Calu3 (cell line): ENCODE measurements at regions not wholly inside any gene's neighbourhood (a gene's known extent, or its start where the extent isn't known, plus 50 kb on each side); places are given as distances from the start of the nearest gene placed in this dataset.

ENCODE experiments used
- BruUV-seq: library from RNA; stranded (reverse); fragments of 400-500 nt; replicated peaks from 2 replicates; lab custom pipeline; 2021; lab: Mats Ljungman, UMichigan
- CTCF ChIA-PET: fragments of 300-600 bp; sonication (Branson Sonifier 250); formaldehyde crosslinking; loops from one replicate; lab custom pipeline; 2022; ENCODE audit warnings: antibody characterized with exemption; lab: Charles Lee
- DNase-seq: peaks from one replicate; pipeline ENCODE4 v3.0.0; 2022
- H3K27ac Mint-ChIP-seq: one replicate; pipeline ENCODE4 v1.8.0; 2022; ENCODE audit warnings: mixed read lengths; ENCODE audit not compliant: unreplicated experiment
- H3K27me3 Mint-ChIP-seq: one replicate; pipeline ENCODE4 v1.8.0; 2022; ENCODE audit warnings: mixed read lengths; ENCODE audit not compliant: unreplicated experiment
- H3K36me3 Mint-ChIP-seq: one replicate; pipeline ENCODE4 v1.8.0; 2022; ENCODE audit warnings: mild to moderate bottlenecking, moderate library complexity, mixed read lengths; ENCODE audit not compliant: insufficient read depth, unreplicated experiment
- H3K4me1 Mint-ChIP-seq: one replicate; pipeline ENCODE4 v1.8.0; 2022; ENCODE audit warnings: mild to moderate bottlenecking, low read depth, mixed read lengths; ENCODE audit not compliant: unreplicated experiment
- H3K4me3 Mint-ChIP-seq: one replicate; pipeline ENCODE4 v1.8.0; 2022; ENCODE audit warnings: mild to moderate bottlenecking, low read depth, moderate library complexity, mixed read lengths; ENCODE audit not compliant: unreplicated experiment
- H3K9me3 Mint-ChIP-seq: one replicate; pipeline ENCODE4 v1.8.0; 2022; ENCODE audit warnings: low read depth, mixed read lengths; ENCODE audit not compliant: unreplicated experiment
- intact Hi-C: fragments of 100-400 bp; cut with micrococcal nuclease; formaldehyde crosslinking; loops from one replicate; pipeline ENCODE4 v1.10.0; 2022; ENCODE audit not compliant: unreplicated experiment
- TF ChIP-seq, protein P1 (sequence below): fragments of 200-600 bp; IDR thresholded peaks from one replicate; pipeline ENCODE4 v1.8.0; 2022; ENCODE audit warnings: antibody characterized with exemption; ENCODE audit not compliant: unreplicated experiment

- H3K27me3 Mint-ChIP-seq, result no peaks in the 10 kb centered on the region
- H3K27ac Mint-ChIP-seq, result no peak overlapping the region
- no peaks in the 10 kb centered on the region for H3K36me3 Mint-ChIP-seq
- no TSS peak for BruUV-seq
- DNase-seq, result no peak
- no peaks in the 10 kb centered on the region for H3K4me1 Mint-ChIP-seq
- intact Hi-C loops, result no loop called here
- H3K9me3 Mint-ChIP-seq, result peaks cover 2% of the 10 kb centered on the region
- CTCF ChIA-PET, result no interaction called here
- TF ChIP-seq, protein P1, sequence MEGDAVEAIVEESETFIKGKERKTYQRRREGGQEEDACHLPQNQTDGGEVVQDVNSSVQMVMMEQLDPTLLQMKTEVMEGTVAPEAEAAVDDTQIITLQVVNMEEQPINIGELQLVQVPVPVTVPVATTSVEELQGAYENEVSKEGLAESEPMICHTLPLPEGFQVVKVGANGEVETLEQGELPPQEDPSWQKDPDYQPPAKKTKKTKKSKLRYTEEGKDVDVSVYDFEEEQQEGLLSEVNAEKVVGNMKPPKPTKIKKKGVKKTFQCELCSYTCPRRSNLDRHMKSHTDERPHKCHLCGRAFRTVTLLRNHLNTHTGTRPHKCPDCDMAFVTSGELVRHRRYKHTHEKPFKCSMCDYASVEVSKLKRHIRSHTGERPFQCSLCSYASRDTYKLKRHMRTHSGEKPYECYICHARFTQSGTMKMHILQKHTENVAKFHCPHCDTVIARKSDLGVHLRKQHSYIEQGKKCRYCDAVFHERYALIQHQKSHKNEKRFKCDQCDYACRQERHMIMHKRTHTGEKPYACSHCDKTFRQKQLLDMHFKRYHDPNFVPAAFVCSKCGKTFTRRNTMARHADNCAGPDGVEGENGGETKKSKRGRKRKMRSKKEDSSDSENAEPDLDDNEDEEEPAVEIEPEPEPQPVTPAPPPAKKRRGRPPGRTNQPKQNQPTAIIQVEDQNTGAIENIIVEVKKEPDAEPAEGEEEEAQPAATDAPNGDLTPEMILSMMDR, result no peak
- H3K4me3 Mint-ChIP-seq, result no peak overlapping the region
Measured at GRCh38 chr21:35172231-35172630, 123.1 kb upstream of the RUNX1 start.

- intact Hi-C loops, result no loop called here
- H3K4me1 Mint-ChIP-seq, result no peaks in the 10 kb centered on the region
- CTCF ChIA-PET, result no interaction called here
- no peak for DNase-seq
- no peak overlapping the region for H3K27ac Mint-ChIP-seq
- TF ChIP-seq, protein P1, result no peak
- H3K36me3 Mint-ChIP-seq, result no peaks in the 10 kb centered on the region
- H3K4me3 Mint-ChIP-seq, result no peak overlapping the region
- no peaks in the 10 kb centered on the region for H3K9me3 Mint-ChIP-seq
- BruUV-seq, result no TSS peak
- H3K27me3 Mint-ChIP-seq, result no peaks in the 10 kb centered on the region
Measured at GRCh38 chr21:35171385-35171784, 122.3 kb upstream of the RUNX1 start.

DNA sequence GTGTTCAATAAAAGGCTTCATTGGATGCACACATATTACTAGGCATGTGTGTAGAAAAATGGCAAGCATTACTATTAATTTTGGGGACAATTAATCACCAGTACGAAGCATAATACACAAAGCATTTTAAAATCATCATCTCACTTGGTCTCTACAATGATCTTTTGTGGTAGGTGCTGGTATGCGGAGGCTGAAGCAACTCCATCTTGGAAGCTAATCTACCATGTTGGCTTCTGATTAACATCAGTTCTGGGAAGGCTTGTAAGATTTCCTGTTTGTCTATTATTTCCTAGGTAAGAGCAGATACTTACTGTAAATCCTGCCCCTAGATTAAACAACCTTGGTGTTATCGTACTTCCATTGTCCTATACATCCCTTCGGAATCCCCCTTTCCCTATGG, 121.7 kb upstream of the RUNX1 start:
- CTCF ChIA-PET, result no interaction called here
- BruUV-seq, result no TSS peak
- no peaks in the 10 kb centered on the region for H3K9me3 Mint-ChIP-seq
- H3K4me1 Mint-ChIP-seq, result no peaks in the 10 kb centered on the region
- no peaks in the 10 kb centered on the region for H3K27me3 Mint-ChIP-seq
- H3K27ac Mint-ChIP-seq, result no peak overlapping the region
- H3K36me3 Mint-ChIP-seq, result no peaks in the 10 kb centered on the region
- H3K4me3 Mint-ChIP-seq, result no peak overlapping the region
- DNase-seq, result no peak
- intact Hi-C loops, result no loop called here
- TF ChIP-seq, protein P1, result no peak

DNA sequence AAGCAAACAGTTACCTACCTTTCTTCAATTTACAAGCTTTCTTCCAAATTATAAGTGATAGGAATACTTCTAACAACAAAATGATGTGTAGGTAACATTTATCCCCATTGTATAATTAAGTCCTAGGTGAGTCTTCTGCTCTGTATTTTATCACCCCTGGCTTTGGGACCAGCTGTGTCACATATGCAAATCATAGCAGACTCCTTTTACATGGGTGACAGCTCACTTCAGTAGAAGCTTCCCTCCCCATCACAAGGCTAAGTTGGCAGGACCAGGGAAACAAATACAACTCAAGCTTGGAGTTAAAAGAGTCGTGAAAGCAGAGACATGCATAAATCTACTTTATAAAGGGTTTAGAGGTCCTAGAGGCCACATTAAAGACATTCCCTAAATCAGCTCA, 121.1 kb upstream of the RUNX1 start:
- H3K27me3 Mint-ChIP-seq, result no peaks in the 10 kb centered on the region
- peaks cover 5% of the 10 kb centered on the region for H3K9me3 Mint-ChIP-seq
- DNase-seq, result no peak
- no peak overlapping the region for H3K27ac Mint-ChIP-seq
- no peak overlapping the region for H3K4me3 Mint-ChIP-seq
- TF ChIP-seq, protein P1, result no peak
- CTCF ChIA-PET, result no interaction called here
- intact Hi-C loops, result no loop called here
- no TSS peak for BruUV-seq
- no peaks in the 10 kb centered on the region for H3K36me3 Mint-ChIP-seq
- no peaks in the 10 kb centered on the region for H3K4me1 Mint-ChIP-seq
